ENCODE measurements at regions not wholly inside any gene's neighbourhood (a gene's known extent, or its start where the extent isn't known, plus 50 kb on each side); places are given as distances from the start of the nearest gene placed in this dataset.

DNA sequence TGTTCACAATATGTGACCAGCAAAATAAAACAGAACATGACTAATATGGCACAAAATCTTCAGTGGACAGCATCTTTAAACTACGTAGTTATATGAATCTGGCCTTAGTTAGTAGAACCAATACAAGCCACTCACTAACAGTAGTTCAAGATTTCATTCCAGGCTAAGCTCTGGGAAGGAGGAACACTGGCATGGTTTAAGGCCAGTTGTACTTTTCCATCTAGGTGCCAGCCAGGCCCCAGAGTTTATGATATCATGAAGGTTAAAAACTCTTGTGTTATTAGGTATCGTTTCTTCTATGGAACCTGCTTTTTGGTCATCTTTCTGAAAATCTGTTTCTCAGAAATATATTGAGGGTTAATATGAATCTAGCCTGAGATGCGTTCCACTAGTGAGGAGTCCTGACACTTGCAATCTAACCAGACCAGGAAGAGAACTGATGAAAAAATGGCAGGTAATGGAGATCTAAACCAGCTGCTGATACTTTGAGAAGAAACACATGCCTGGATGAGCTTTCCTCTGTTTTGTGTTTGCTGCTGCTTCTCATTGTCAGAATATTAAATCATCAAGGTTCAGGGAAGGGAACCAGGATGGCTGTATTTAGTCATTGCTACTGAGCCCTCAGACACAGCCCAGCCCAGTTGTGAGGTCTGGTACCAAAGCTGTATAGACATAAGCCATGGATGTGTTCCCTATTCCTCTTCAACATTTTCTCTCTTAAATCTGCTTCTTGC is 182.8 kb upstream of the SETBP1 start:
- no peaks in the 10 kb centered on the region for H3K27me3 ChIP-seq (replicated peaks; ENCODE audit: insufficient read depth)
- no peaks in the 10 kb centered on the region for H3K9me3 ChIP-seq
- no peak overlapping the region for H3K27ac ChIP-seq
- TF ChIP-seq CTCF (IDR thresholded peaks at IDR 0.05): no peak
- ATAC-seq (ENCODE audit: insufficient number of reproducible peaks, low FRiP score, low read depth): no peak
- H3K4me3 ChIP-seq: no peak overlapping the region
- H3K36me3 ChIP-seq: no peaks in the 10 kb centered on the region
- H3K4me1 ChIP-seq (ENCODE audit: control insufficient read depth in 1 of 2, low read depth in 2 of 2): no peaks in the 10 kb centered on the region
- no peak for DNase-seq (ENCODE audit: low spot score)

- DNase-seq (ENCODE audit: low spot score): no peak
- no peak overlapping the region for H3K4me3 ChIP-seq
- no peaks in the 10 kb centered on the region for H3K9me3 ChIP-seq
- TF ChIP-seq CTCF (IDR thresholded peaks at IDR 0.05): no peak
- no peak overlapping the region for H3K27ac ChIP-seq
- no peaks in the 10 kb centered on the region for H3K36me3 ChIP-seq
- H3K27me3 ChIP-seq (replicated peaks; ENCODE audit: insufficient read depth): no peaks in the 10 kb centered on the region
- H3K4me1 ChIP-seq (ENCODE audit: control insufficient read depth in 1 of 2, low read depth in 2 of 2): no peaks in the 10 kb centered on the region
- ATAC-seq (ENCODE audit: insufficient number of reproducible peaks, low FRiP score, low read depth): no peak
Observed at GRCh38 chr18:44500808-44501610, 179.7 kb upstream of the SETBP1 start.

GRCh38 chr18:44502221-44502620 is 178.5 kb upstream of the SETBP1 start:
- ATAC-seq (ENCODE audit: insufficient number of reproducible peaks, low FRiP score, low read depth): no peak
- H3K27me3 ChIP-seq (replicated peaks; ENCODE audit: insufficient read depth): no peaks in the 10 kb centered on the region
- H3K27ac ChIP-seq: no peak overlapping the region
- H3K4me3 ChIP-seq: no peak overlapping the region
- H3K4me1 ChIP-seq (ENCODE audit: control insufficient read depth in 1 of 2, low read depth in 2 of 2): no peaks in the 10 kb centered on the region
- no peaks in the 10 kb centered on the region for H3K36me3 ChIP-seq
- no peaks in the 10 kb centered on the region for H3K9me3 ChIP-seq
- no peak for DNase-seq (ENCODE audit: low spot score)
- TF ChIP-seq CTCF (IDR thresholded peaks at IDR 0.05): no peak

GRCh38 chr18:44502790-44503189 is 177.9 kb upstream of the SETBP1 start:
- Histone ChIP-seq H3K9me3 (no peaks in the 10 kb centered on the region), H3K27me3 (replicated peaks; ENCODE audit: insufficient read depth) (no peaks in the 10 kb centered on the region), H3K4me1 (ENCODE audit: control insufficient read depth in 1 of 2, low read depth in 2 of 2) (peaks cover 0 to 4% of the 10 kb centered on the region in 2 donors), H3K27ac (no peak overlapping the region), H3K36me3 (no peaks in the 10 kb centered on the region), H3K4me3 (no peak overlapping the region)
- ATAC-seq (ENCODE audit: insufficient number of reproducible peaks, low FRiP score, low read depth): no peak
- no peak for DNase-seq (ENCODE audit: low spot score)
- no peak for TF ChIP-seq CTCF (IDR thresholded peaks at IDR 0.05)

DNA sequence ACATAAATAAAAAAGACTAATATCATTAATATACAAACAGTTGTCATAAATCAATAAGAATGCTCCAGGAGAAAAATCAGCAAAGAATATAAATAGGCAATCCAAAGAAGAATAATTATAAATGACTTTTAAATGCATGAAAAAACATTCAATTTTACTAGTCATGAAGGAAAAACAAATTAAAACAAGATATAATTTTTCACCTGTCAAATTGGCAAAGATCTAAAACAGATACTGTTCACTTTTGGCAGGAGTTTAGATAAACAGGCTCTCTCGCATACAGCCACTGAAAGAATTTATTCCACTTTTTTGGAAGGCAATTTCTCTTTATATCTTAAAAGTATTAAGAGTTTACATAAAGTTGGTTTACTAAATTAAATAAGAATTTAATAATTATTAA is 176.8 kb upstream of the SETBP1 start:
- no peak overlapping the region for H3K4me3 ChIP-seq
- H3K9me3 ChIP-seq: no peaks in the 10 kb centered on the region
- H3K27me3 ChIP-seq (replicated peaks; ENCODE audit: insufficient read depth): no peaks in the 10 kb centered on the region
- no peaks in the 10 kb centered on the region for H3K36me3 ChIP-seq
- DNase-seq (ENCODE audit: low spot score): no peak
- no peak overlapping the region for H3K27ac ChIP-seq
- peaks cover 0 to 8% of the 10 kb centered on the region in 2 donors for H3K4me1 ChIP-seq (ENCODE audit: control insufficient read depth in 1 of 2, low read depth in 2 of 2)
- TF ChIP-seq CTCF (IDR thresholded peaks at IDR 0.05): no peak
- no peak for ATAC-seq (ENCODE audit: insufficient number of reproducible peaks, low FRiP score, low read depth)

Measured in thoracic aorta (tissue), 2 donors.